ENCODE measurements at regions not wholly inside any gene's neighbourhood (a gene's known extent, or its start where the extent isn't known, plus 50 kb on each side); places are given as distances from the start of the nearest gene placed in this dataset.

GRCh38 chr16:54633943-54634362 is 296.7 kb upstream of the IRX5 start:
- Mint-ChIP-seq H3K4me3 (no peak overlapping the region), H3K36me3 (ENCODE audit: low read depth) (no peaks in the 10 kb centered on the region), H3K27me3 (ENCODE audit: low read depth) (peaks cover 65% of the 10 kb centered on the region), H3K27ac (ENCODE audit: unreplicated experiment) (no peak overlapping the region), H3K9me3 (no peaks in the 10 kb centered on the region), H3K4me1 (peaks cover 29% of the 10 kb centered on the region)
- DNase-seq (ENCODE audit: low read depth, low spot score), result peak; percentile 38
- TF ChIP-seq, protein P1, sequence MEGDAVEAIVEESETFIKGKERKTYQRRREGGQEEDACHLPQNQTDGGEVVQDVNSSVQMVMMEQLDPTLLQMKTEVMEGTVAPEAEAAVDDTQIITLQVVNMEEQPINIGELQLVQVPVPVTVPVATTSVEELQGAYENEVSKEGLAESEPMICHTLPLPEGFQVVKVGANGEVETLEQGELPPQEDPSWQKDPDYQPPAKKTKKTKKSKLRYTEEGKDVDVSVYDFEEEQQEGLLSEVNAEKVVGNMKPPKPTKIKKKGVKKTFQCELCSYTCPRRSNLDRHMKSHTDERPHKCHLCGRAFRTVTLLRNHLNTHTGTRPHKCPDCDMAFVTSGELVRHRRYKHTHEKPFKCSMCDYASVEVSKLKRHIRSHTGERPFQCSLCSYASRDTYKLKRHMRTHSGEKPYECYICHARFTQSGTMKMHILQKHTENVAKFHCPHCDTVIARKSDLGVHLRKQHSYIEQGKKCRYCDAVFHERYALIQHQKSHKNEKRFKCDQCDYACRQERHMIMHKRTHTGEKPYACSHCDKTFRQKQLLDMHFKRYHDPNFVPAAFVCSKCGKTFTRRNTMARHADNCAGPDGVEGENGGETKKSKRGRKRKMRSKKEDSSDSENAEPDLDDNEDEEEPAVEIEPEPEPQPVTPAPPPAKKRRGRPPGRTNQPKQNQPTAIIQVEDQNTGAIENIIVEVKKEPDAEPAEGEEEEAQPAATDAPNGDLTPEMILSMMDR (conservative IDR thresholded peaks at IDR 0.05), result peak; percentile 64

GRCh38 chr16:54632322-54633220 is 298.1 kb upstream of the IRX5 start:
- Mint-ChIP-seq H3K4me3 (no peak overlapping the region), H3K9me3 (no peaks in the 10 kb centered on the region), H3K36me3 (ENCODE audit: low read depth) (no peaks in the 10 kb centered on the region), H3K27ac (ENCODE audit: unreplicated experiment) (peak overlapping the region; percentile 23), H3K4me1 (peaks cover 29% of the 10 kb centered on the region), H3K27me3 (ENCODE audit: low read depth) (peaks cover 58% of the 10 kb centered on the region)
- no peak for DNase-seq (ENCODE audit: low read depth, low spot score)
- TF ChIP-seq, protein P1 (conservative IDR thresholded peaks at IDR 0.05), result no peak

DNA sequence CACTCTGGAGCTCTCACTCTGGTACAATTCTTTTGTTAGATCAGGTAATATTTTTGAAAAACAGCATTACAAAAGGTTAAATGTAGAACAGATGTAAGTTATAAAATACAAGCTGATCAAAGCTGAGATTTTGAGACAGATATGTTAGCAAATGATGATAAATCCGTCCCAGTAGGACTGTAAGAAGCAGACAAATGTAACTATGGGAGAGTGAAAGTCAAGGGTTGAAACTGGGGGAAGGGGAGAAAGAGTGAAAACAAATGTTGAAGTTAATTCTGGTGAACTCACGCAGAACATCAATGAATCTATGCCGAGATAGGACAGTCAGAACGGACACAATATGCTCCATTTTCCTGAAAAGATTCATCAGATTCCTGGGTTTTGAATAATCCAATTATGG is 298.9 kb upstream of the IRX5 start:
- Mint-ChIP-seq H3K27ac (ENCODE audit: unreplicated experiment) (peak overlapping the region; percentile 14), H3K27me3 (ENCODE audit: low read depth) (peaks cover 51% of the 10 kb centered on the region), H3K9me3 (no peaks in the 10 kb centered on the region), H3K4me1 (peaks cover 29% of the 10 kb centered on the region), H3K4me3 (no peak overlapping the region), H3K36me3 (ENCODE audit: low read depth) (no peaks in the 10 kb centered on the region)
- no peak for DNase-seq (ENCODE audit: low read depth, low spot score)
- TF ChIP-seq, protein P1 (conservative IDR thresholded peaks at IDR 0.05), result no peak

- Mint-ChIP-seq H3K36me3 (ENCODE audit: low read depth) (no peaks in the 10 kb centered on the region), H3K4me3 (no peak overlapping the region), H3K9me3 (no peaks in the 10 kb centered on the region), H3K27ac (ENCODE audit: unreplicated experiment) (no peak overlapping the region), H3K4me1 (peaks cover 29% of the 10 kb centered on the region), H3K27me3 (ENCODE audit: low read depth) (peaks cover 45% of the 10 kb centered on the region)
- DNase-seq (ENCODE audit: low read depth, low spot score), result no peak
- TF ChIP-seq, protein P1 (conservative IDR thresholded peaks at IDR 0.05), result no peak
These were observed 300.2 kb upstream of the IRX5 start for GRCh38 chr16:54630284-54630967.

GRCh38 chr16:54628796-54629625 is 301.7 kb upstream of the IRX5 start:
- Mint-ChIP-seq H3K9me3 (no peaks in the 10 kb centered on the region), H3K36me3 (ENCODE audit: low read depth) (no peaks in the 10 kb centered on the region), H3K27ac (ENCODE audit: unreplicated experiment) (no peak overlapping the region), H3K4me1 (peaks cover 28% of the 10 kb centered on the region), H3K4me3 (no peak overlapping the region), H3K27me3 (ENCODE audit: low read depth) (peaks cover 45% of the 10 kb centered on the region)
- no peak for DNase-seq (ENCODE audit: low read depth, low spot score)
- TF ChIP-seq, protein P1 (conservative IDR thresholded peaks at IDR 0.05), result no peak

Measured in neural crest cell (in vitro differentiated cells).